NCI-H2081 treated with DMSO at 0.1 percent for 48 hours (cell line): ENCODE measurements at regions not wholly inside any gene's neighbourhood (a gene's known extent, or its start where the extent isn't known, plus 50 kb on each side); places are given as distances from the start of the nearest gene placed in this dataset.

Source experiments
- DNase-seq: peaks from one replicate; lab custom pipeline; 2025; lab: John Stamatoyannopoulos, UW

DNA sequence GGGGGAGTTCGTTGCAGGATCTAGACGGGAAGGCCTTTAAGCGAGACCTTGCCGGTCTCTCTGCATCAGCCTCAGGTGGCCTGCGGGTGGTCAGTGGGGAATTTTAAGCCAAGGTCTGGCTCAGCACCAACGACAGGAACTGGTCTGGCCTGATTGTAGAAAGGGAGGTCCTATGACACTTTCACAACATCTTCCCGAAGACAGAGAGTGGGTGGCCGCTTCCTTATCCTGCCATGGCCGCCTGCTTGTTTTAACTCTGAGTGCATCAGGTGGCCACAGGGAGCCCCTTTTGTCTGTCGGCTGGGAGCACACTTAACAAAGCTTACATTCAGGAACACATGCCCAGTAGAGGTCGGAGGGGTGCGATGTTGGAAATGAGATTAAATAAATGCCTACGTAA is 363.7 kb upstream of the MYT1L start:
- DNase-seq, result no peak

DNA sequence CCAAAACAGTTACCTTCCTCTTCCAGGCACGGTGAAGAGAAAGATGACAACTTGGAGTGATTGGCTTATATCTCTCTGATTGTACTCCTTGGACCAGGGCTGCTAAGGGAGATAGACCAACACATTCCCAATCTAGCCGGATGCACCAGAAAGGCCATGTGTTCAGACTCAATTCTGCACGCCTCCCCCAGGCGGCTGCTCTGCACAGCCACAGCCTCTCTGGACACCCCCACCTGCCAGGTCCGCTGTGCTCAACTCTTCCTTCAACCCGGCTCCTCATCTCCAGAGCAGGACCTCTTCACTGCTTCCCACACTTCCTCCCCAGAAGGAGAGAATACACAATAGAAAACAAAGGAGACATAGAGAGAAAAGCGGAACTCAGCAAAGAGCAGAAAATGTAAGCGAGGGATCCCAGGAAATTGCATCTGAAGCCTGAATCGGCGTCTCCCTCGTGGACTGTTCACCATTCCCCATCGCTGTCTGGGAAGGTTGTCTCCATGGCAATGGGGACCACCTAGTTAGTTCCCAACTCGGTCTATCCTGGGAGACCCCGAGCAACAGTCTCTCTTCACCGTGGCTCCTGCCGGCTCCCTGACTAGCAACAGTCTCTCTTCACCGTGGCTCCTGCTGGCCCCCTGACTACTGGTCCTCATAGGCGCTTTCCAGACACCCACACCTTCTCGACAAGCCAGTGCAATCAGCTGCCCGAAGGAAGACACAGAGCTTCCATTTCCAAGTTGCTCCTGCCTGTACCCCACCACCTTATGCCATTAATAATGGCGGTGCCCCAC is 361.7 kb upstream of the MYT1L start:
- DNase-seq, result no peak

DNA sequence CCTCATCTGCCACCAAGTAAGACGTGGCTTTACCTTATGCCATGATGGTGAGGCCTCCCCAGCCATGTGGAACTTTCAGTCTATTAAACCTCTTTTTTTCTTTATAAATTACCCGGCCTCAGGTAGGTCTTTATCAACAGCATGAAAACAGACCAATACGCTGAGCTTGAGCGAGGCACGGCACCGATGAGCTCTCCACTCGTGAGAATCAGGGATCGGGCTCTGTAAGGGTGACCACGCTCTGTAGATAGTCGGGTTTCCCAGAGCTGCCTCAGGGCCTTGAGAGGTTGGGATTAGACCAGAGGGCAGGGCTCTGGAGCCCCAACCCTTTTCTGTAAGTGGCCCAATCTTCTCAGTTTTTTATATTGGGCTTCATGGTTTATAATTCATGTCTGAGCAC is 360.3 kb upstream of the MYT1L start:
- no peak for DNase-seq

DNA sequence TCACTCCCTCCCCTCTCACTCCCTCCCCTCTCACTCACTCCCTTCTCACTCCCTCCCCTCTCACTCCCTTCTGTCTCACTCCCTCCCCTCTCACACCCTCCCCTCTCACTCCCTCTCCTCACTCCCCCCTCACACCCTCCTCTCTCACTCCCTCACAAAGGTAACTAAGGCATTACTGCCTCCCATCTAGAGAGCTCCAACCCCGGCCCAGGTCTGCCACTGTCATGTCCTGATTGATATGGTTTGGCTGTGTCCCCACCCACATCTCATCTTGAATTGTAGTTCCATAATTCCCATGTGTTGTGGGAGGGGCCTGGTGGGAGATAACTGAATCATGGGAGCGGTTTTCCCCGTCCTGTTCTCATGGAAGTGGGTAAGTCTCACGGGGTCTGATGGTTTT is 359.9 kb upstream of the MYT1L start:
- DNase-seq, result no peak

DNA sequence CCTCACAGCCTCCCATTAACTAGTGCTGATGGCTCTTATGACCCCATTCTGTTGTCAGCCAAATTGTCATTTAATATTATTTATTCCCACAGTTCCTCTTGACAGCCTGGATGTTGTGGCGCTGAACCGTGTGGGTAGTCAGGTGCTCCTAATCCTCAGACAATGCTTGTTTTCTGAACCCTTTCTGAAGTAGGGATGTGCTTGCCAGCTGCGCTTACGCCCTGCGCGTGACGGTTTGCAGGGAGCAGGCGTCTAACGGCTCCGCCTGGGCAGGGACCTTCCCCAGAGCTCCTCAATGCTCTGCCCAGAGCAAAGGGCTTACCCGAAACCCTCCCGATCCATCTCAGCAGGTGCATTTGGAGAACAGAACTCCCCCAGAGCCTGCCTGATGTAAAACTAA is 358.2 kb upstream of the MYT1L start:
- no peak for DNase-seq

DNA sequence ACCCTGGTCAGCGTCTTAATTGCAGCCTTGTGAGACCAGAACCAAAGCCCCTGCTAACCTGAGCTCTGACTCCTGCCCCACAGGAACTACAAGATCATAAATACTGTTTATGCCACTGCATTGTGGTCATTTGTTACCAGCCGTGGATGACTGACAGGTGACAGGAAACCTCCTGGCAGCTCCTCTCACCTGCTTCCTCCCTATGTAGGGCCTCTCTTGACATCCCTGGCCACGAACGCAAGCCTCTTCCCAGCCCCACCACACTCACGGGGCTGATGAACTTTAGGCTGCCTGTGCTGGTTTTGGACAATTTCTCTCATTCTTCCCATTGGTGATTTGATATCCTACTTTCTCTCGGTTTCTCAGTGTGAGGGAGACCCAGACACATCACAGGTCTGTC is 357.2 kb upstream of the MYT1L start:
- DNase-seq, result no peak

DNA sequence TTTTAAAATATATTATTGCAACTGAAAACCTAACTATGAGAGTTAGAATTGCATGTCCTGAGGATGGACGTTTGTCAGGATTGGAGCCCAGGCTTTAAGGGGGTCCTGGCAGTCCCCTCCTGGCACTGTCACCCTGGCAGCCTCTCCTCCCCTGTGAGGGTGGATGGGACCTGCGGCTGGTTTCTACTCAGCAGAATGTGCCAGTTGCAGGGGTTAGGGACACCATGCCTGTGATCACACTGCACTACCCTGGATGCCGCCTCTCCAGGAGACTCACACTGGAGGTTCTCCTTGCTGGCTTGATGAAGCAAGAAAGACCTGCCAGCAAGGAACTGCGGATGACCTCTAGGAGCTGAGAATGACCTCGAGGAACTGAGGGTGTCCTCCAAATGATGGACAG is 356.7 kb upstream of the MYT1L start:
- no peak for DNase-seq

DNA sequence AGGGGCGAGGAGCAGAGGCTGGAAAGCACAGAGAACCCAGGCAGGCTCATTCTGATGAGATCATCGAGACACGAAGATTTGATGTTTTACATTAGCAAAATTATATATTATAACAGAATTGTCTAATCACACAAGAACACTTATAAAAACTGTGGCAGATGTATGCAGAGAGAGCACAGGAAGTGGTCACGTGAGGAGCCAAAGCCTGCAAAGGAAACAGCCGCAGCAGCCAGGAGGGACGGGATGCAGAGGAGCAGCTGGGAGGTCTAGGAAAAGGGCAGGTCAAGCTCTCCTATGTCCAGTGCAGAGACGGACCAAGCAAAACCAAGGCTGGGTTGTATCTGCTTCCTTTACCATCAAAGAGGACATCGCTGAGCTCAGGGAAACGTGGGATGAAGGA is 355.1 kb upstream of the MYT1L start:
- no peak for DNase-seq

DNA sequence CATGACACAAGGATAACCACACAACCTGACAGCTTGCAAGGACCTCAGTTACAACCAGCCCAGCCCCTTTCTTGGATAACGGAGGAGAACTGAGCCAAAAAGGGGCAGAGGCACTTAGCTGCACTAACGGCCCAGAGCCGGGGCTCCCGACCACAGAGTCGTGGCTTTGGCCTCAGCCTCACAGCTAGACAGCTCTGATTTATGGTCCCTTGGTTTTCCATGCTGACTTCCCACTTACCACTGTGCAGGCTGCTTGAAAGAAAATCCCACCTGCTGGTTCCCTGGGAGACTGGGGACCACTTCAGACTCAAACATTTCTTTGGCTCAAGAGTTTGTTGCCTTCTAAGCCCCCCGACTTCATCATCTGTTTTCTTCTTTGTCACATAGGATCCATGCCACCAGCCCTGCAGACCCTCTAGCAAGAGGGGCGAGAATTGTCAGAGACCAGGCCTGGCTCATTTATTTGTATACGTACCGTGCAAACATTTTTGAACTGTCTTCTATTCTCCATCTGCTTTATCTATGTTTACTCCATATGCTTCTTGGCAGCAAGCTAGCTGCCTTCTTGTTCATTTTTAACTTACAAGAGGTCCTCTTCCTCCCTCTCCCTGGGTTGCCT is 352.6 kb upstream of the MYT1L start:
- no peak for DNase-seq

DNA sequence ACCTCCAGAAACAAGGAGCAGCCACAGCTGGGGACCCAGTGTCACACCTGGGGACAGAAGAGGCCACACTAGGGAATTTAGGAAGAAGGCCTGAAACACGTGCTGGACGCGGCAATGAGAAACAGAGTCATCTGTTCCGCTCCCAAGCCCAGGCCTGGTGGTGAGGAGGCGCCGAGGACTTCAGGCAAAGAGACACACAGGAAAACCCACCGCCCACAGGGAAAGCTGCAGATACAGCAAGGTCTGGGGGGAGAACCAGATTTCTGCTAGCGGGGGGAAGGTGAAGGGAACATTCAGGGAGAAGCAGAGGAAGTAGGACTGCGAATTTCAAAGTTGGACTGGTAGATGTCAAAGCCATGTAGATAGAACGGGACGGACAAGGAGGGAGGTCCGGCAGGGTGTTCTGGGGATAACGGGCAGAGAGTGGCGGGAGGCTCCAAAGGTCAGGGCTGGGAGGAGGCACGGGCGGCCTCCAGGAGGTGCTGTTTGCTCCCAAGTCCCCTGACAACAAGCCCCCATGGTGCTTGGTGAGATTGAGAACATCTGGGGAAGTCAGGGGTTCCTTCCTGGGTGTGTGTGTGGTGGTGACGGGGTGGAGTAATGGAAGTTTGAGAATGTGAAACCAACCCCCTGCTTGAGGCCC is 351.7 kb upstream of the MYT1L start:
- no peak for DNase-seq

DNA sequence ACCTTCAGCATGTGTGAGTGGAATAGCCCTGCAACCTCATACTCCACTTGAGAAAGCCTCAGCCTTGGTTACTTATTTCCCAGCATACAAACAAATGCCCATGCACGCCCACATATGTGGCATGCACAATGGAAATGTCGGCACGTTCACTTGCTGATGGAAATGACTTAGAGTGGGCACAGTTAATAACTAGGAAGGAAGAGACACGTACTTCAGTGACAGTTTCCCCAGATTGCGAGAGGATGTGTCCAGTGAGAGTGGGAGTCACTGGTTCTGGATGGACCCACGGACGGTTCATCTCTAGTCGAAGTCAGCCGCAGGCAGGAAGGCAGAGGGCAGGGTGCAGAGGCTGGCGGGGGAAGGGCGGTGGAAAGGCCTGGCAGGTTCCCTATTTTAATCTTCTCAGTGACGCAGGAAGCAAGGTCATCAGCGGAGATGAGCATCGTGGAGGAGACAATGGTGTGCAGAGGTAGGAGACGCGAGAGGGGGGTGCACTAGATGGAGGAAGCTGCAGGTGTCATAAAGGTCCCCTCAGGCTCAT is 350.7 kb upstream of the MYT1L start:
- no peak for DNase-seq

DNA sequence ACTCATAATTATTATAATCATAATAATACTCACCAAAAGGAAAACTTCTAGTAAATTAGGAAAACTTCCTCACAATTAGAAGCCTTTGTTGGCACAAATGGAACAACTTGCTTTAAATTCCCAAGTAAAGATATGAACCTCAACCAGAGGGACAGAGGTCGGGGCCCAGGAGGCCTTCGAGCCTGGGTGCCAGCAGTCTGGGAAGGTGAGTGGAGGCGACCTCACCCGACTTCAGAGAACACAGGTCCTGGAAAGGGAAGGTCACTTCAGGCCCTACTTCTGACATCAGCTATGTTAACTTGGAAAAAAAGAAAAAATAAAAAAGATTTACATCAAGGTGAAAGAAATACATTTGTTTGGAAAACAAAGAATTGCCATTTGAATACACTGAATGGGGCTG is 350.0 kb upstream of the MYT1L start:
- no peak for DNase-seq

DNA sequence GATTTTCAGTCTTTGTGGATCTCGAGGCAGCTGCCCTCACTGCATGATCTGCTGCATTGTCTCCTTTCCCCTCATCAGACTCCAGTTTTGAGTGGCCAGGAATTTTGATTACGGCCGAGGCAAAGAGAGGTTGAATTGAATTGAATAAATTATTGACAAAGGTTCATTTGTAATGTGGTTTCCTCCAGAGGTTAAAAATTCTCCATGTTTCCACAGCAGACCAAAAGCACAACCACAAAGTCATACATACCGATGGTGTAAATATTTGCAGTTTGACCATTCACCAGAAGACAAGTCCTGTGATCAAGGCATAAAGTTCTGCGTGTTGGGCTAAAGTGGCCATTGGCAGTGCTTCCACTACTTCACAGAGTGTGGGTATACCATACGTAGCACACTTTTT is 343.8 kb upstream of the MYT1L start:
- DNase-seq, result no peak

DNA sequence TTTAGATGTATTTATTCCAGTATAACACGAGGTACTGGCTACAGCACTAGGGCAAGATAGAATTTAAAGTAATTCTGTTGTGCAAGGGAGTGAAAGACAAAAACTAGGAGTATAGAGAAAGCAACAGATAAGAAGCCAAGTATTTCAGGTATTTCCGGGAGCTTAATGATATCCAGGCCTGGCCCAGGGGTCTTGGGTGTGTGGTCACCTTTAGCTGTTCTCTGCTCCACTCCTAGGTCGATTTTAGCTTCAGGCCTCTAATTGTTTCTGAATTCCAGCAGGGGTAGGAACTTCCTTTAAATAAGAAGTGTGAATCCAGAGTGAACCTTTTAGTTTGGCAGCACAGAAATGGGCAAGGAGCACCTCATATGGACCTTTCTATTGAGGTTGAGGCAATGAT is 342.3 kb upstream of the MYT1L start:
- DNase-seq, result no peak

DNA sequence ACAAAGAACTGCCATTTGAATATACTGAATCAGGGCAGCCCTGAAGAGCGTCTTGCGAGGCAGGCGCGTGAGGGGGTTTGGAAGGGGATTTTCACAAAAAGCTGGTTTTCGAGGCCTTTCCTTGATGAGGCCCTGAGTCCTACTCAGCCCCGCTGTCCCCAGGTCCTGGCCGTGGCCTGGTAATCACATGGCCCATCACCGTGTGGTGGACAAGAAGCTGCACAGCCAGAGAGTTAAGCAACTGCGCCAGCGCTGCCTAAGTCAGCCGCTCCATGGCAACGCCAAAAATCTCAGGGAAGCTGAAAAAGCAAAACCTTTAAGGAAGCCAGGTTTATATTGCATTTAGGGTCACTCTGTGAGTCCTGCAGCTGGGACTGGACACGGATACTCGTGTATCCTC is 341.2 kb upstream of the MYT1L start:
- no peak for DNase-seq

DNA sequence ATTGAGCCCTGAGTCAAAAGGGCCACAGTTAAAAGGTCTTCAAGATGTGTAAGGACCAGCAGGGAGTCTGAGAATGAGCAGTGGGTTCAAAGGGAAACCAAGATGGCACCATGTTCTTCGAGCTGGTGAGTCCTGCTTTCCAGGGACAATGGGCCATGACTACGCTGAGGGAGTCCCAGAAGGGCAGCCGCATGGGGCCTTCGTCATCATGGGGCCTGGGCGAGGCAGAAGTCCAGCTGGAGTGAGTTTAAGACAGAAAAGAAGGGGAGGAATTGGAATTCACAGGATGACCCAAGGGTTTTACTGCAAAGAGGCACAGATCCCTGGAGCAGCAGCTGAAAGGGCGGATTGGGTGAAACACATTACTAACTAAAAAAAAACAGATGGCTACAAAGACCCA is 340.8 kb upstream of the MYT1L start:
- DNase-seq, result no peak

DNA sequence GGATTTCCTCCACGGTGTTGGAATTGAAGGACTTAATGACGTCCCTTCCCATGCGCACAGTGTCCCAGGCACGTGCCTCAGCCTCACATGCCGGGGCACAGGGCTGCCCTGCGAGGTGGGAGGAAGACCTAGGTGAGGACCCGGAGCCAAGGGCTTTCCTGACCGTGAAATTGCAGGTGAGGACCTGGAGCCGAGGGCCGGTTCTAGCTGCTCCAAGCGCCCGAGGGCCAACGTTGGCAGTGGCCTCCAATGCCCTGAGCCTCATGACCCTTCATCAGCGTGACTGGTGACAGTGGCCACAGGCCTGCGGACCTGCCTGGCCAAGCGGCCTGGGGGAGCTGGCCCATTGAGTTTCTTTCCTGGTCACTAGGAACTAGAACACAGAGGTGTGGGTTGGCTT is 338.2 kb upstream of the MYT1L start:
- no peak for DNase-seq

DNA sequence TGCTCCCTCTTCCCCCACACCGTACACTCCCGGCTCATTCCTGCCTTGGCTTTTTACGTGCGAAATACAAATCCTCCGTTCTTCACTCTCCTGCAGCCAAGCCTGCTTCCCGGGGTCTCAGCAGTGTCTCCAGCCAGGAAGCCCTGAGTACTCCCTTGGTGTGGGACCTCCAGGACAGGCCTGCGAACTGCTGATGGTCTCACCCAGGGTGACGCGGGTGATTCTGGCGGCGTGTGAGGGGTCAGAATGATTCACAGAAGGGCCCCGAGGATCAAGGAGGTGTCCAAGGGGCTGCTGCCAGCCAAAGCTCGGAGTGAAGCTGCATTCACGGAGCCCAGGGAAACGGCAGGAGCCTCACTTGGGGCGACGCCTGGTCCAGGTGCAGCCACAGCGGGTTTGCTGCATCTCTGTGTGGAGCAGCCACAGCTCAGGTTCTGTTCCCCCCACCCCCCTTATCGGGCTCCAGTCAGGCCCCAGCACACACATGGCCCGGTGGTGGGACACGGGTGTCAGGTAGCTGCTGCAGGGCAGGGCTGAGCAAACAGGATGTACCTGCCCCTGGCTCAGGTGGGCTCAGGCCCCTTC is 337.7 kb upstream of the MYT1L start:
- no peak for DNase-seq

DNA sequence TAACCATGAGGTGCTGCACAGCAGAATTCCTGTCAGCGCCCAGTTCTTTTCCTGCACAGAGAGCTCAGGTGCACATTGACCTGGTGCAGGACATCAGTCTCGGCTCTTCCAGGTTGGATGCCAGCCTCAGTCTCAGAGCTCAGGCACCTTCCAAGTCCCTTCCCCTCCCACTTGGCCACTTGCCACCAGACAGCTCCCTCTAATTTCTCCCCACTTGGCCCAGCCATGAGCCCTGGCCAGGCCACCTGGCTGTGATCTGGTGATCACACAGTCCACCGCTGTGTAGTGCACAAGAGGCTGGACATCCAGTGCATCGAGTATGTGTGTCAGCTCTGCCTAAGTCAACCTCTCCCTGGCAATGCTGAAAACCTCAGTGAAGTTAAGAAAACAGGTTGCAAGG is 336.6 kb upstream of the MYT1L start:
- no peak for DNase-seq

DNA sequence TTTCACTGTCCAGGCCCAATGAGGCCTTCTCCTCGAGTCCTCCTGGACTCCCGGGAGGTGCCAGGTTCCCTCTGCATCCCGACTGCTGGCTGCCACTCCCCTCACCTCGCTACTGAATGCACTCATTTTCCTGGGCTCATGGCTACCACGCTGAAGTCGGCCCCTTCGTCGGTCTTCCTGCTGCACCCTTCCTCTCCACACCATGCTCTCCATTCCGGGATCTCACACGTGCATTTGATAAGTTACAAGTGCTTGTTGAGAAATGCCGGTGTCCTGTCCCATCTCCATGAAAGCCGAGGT is 334.7 kb upstream of the MYT1L start:
- no peak for DNase-seq

DNA sequence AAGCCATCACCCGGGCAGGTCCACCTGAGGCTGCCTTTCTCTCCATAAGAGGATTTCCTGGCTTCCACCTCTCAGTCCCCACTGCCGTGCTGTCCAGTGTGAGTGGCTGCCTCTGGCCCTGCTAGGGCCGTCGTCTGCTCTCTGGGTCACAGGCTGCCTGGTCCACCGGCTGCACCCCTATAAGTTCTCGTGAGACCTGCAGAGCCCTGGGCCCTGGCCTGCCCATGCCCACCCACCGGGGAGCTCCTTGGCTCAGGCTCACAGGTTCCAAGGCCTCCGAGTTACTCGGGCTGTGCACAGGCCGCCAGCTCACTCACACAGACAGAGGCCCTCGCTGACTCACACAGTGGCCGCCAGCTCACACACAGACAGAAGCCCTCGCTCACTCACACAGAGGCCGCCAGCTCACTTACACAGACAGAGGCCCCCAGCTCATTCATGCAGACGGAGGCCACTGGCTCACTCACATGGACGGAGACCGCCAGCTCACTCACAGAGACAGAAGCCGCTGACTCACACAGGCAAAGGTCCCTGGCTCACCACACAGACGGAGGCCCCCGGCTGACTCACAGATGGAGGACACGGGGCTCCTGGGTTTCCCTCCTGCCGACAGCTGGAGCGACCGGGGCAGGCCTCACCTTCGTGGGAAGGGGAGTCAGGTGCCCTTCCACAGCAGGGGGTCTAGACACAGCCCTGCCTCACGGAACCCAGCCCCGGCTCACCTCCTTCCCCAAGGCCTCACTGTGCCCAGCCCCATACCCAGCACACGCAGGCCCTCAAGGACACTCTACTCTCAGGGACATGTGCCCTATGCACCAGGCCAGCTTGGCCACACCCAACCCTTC is 334.1 kb upstream of the MYT1L start:
- no peak for DNase-seq

DNA sequence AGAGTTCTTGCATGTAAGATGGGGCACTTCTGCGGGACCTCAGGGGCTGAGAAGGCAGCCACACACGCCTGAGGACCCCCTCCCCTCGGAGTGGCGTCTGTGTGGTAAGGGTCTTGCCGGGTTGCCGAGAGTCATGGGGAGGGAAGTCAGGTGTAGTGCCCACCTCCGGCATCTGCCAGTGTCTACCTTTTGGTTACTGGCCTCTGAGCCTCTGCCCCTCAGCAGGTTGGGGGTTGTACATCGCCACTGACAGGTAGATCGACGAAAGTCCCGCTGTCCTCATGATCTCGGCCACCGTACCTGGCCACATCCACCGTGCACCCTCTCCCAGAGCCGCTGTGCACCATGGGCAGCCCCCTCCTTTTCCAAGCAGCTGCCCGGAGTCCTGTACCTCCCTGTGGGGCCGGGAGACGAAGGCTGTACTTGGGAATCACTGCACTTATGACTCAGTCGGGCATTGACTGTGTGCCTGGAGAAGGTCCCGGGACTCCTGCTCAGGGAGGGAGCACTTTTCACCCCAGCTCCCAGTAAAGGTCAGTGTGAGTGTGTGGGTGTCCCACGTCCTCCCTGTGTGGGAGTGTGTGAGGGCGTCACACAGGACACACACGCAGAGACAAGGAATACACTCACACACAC is 332.4 kb upstream of the MYT1L start:
- DNase-seq, result no peak
